Activated CD4-positive, alpha-beta memory T cell treated with anti-CD3 and anti-CD28 coated beads for 36 hours (primary cell): ENCODE measurements at regions not wholly inside any gene's neighbourhood (a gene's known extent, or its start where the extent isn't known, plus 50 kb on each side); places are given as distances from the start of the nearest gene placed in this dataset.

Experiments
- CTCF ChIA-PET: fragments of 350-600 bp; sonication (Branson Sonifier 250); formaldehyde crosslinking; loops from one replicate; lab custom pipeline; 2021; ENCODE audit warnings: antibody characterized with exemption, inconsistent platforms; lab: Charles Lee
- POLR2A ChIA-PET: fragments of 350-600 bp; sonication (Branson Sonifier 250); formaldehyde crosslinking; loops from one replicate; lab custom pipeline; 2021; ENCODE audit warnings: antibody characterized with exemption; lab: Charles Lee
- DNase-seq: peaks from one replicate; pipeline ENCODE4 v3.0.0-alpha.2; 2020
- H3K27ac Mint-ChIP-seq: one replicate; pipeline ENCODE4 v1.8.0; 2021; ENCODE audit warnings: mixed read lengths
- H3K27me3 Mint-ChIP-seq: one replicate; pipeline ENCODE4 v1.8.0; 2021; ENCODE audit warnings: mixed read lengths
- H3K36me3 Mint-ChIP-seq: one replicate; pipeline ENCODE4 v1.8.0; 2021; ENCODE audit warnings: mixed read lengths
- H3K4me1 Mint-ChIP-seq: one replicate; pipeline ENCODE4 v1.8.0; 2021; ENCODE audit warnings: low read depth, mixed read lengths
- H3K4me3 Mint-ChIP-seq: one replicate; pipeline ENCODE4 v1.8.0; 2021; ENCODE audit warnings: mild to moderate bottlenecking, mixed read lengths
- H3K9me3 Mint-ChIP-seq: one replicate; pipeline ENCODE4 v1.8.0; 2021; ENCODE audit warnings: mixed read lengths
- intact Hi-C: fragments of 100-400 bp; cut with micrococcal nuclease; formaldehyde crosslinking; loops from one replicate; pipeline ENCODE4 v1.15.1; 2023

DNA sequence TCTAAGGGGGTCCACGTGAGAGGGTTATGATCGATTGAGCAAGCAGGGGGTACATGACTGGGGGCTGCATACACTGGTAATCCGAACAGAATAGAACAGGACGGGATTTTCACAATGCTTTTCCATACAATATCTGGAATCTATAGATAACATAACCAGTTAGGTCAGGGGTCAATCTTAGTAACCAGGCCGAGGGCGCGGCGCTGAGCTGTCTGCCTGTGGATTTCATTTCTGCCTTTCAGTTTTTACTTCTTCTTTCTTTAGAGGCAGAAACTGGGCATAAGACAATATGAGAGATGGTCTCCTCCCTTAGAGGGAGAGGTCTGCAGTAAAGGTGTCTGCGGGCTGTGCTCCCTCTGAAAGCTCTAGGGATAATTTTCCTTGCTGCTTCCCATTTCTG is 261.3 kb downstream of the XXYLT1 start:
- intact Hi-C loops = no loop called here

DNA sequence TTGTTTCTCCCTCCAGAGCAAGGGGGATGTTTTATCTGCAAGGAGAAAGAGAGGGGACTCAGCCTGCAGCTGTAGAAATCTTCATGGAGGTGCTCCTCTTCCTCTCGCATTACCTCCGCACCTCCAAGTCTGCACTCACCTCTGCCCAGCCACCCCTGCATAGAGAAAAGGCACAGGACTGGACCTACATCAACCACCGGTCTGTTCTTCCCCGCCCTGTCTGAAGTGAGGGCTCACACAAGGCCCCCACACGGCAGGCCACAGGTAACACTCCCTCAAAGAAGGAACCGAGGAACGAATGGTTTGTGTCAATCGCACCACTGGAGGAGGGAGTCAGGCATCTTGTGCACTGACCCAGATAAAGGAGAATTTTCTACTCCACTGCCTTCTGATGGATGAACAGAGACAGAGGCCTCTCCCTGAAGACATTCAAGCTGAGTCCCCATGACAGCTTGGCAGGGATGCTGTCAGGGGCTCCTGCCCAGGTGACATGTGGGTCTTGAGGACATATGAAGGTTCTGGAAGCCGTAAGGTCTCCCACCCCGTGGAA is 260.3 kb downstream of the XXYLT1 start:
- intact Hi-C loops = no loop called here
- Mint-ChIP-seq H3K9me3 (no peaks in the 10 kb centered on the region), H3K4me3 (no peak overlapping the region), H3K27ac (no peak overlapping the region), H3K4me1 (peaks cover 4% of the 10 kb centered on the region), H3K36me3 (no peaks in the 10 kb centered on the region), H3K27me3 (peaks cover 4% of the 10 kb centered on the region)
- ChIA-PET POLR2A (no interaction called here), CTCF (no interaction called here)
- DNase-seq = no peak

More for the DNA sequence above, 261.3 kb downstream of the XXYLT1 start:
- DNase-seq = no peak
- Mint-ChIP-seq H3K9me3 (no peaks in the 10 kb centered on the region), H3K36me3 (no peaks in the 10 kb centered on the region), H3K4me1 (no peaks in the 10 kb centered on the region), H3K4me3 (no peak overlapping the region), H3K27ac (no peak overlapping the region), H3K27me3 (peaks cover 4% of the 10 kb centered on the region)
- POLR2A ChIA-PET = no interaction called here
- CTCF ChIA-PET = no interaction called here

DNA sequence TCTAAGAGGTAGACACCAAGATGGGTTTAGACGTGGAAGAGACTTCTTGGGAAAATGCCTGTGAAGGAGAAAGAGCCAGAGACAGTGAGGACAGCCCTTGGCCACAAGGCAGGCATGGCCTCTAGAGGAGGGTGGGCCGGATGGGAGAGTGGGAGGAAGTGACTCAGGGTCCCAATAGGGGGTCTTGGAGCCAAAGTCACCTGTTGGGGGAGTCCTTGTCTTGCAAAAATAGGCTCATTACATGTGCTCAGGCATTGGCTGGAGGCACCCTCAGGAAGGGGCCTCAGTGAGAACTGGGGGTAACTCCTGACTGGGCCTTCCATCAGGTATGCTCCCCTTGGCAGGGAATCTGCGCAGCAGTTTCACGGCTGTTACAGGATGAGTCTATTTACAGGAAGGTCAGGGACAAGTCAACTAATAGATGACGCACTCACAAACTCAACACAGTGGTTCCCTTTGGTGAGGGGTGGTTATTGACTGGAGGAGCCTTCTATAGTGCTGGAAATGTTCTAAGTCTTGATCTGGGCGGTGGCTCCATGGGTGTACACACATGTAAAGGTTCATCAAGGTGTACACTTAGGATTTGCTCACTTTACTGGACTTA is 259.6 kb downstream of the XXYLT1 start:
- no peak for DNase-seq
- Mint-ChIP-seq H3K4me1 (peaks cover 4% of the 10 kb centered on the region), H3K4me3 (no peak overlapping the region), H3K27ac (no peak overlapping the region), H3K36me3 (no peaks in the 10 kb centered on the region), H3K27me3 (peaks cover 4% of the 10 kb centered on the region), H3K9me3 (no peaks in the 10 kb centered on the region)
- ChIA-PET CTCF (interaction anchor here (0.6 kb wide), 1 partner anchor 19 kb away, joined by 3 read pairs; no protein-coding TSS in a partner anchor), POLR2A (no interaction called here)
- intact Hi-C loops = no loop called here

DNA sequence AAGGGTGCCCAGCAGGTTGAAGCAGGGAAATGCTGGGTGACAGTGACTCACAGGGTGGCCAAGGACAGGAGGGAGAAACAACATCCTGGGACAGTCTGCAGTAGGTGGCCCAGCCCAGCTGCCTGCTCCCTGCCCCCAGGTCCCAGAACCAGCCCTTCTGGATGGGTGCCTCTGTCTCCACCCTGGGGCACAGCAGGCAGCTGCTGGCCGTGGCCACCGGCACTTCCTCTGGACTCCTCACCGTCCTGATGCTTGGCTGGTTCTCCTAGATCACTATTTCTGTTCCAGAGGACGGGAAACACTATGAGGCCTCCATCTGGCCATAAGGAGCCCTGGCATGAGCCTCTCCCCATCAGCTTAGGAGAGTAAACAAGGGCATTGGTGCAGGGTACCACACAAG is 258.9 kb downstream of the XXYLT1 start:
- no peak for DNase-seq
- Mint-ChIP-seq H3K4me3 (no peak overlapping the region), H3K27me3 (peaks cover 4% of the 10 kb centered on the region), H3K4me1 (peaks cover 4% of the 10 kb centered on the region), H3K36me3 (no peaks in the 10 kb centered on the region), H3K27ac (no peak overlapping the region), H3K9me3 (no peaks in the 10 kb centered on the region)
- intact Hi-C loops = no loop called here
- ChIA-PET POLR2A (no interaction called here), CTCF (interaction anchor here (0.6 kb wide), 1 partner anchor 20 kb away, joined by 3 read pairs; no protein-coding TSS in a partner anchor)

DNA sequence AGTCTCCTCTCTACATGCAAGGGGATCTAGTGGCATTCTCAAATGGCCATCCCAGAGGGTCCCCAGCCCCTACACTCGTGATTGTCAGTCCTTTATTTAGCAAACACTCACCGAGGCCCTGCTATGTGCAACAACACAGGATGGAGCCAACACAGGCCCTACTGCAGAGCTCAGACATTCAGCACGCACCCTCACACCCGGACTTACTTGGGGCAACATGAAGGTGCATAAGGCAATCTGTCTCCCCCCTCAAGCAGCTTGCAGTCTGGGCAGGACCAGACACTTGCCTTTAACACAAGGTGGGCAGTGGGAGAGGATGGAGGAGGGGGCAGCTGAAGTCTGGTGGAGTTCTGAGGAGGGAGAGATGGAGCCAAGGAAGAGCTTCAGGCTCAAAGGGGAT is 258.4 kb downstream of the XXYLT1 start:
- Mint-ChIP-seq H3K36me3 (no peaks in the 10 kb centered on the region), H3K27me3 (no peaks in the 10 kb centered on the region), H3K27ac (no peak overlapping the region), H3K4me1 (peaks cover 4% of the 10 kb centered on the region), H3K9me3 (no peaks in the 10 kb centered on the region), H3K4me3 (no peak overlapping the region)
- DNase-seq = no peak
- CTCF ChIA-PET = no interaction called here
- intact Hi-C loops = no loop called here
- POLR2A ChIA-PET = no interaction called here

DNA sequence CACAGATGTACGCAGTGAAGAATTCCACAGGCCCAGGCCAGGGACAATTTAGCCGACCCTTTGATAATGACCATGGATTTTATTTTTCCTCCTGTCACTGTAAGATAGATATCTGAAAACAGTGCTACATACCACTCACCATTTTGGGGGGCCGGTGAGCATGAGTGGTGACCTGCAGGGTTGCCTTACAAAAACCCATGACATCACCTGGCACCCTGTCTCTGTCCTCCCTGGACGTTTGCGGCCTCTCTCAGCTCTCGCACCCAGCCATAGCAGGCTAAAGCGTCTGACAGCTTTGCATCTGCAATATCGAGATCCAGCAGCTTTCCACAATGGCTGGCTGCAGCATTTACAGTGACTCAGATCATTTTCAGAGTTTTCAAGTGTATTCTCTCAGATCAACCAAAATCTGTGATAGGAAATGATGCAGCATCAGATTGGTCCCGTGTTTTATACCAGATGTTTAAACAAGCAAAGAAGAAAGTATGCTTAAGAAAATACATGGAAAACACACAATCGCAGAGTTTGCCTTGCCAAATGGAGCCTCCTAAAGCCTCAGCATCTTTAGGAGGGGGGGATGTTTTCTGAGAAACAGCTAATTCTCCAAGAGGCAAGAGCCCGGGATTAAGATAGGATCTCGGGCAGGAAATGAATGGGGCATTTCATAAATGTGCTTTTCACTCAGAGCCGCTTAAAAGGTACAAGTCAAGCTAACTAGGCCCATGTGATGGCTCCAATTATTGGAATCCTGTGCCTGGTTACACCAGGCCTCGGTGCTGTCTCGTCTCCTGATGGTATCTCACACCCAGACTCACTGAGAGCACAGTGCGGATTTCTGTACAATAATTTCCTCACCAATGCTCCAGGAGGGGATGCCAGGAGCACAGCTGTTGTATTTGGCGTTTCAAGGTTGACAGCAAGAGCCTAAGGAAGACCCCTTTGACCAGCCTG is 257.3 kb downstream of the XXYLT1 start:
- DNase-seq = no peak
- H3K4me3 Mint-ChIP-seq = no peak overlapping the region
- ChIA-PET CTCF (no interaction called here), POLR2A (no interaction called here)
- no peaks in the 10 kb centered on the region for H3K9me3 Mint-ChIP-seq
- no peaks in the 10 kb centered on the region for H3K27me3 Mint-ChIP-seq
- peaks cover 4% of the 10 kb centered on the region for H3K4me1 Mint-ChIP-seq
- no peak overlapping the region for H3K27ac Mint-ChIP-seq
- intact Hi-C loops = no loop called here
- no peaks in the 10 kb centered on the region for H3K36me3 Mint-ChIP-seq

DNA sequence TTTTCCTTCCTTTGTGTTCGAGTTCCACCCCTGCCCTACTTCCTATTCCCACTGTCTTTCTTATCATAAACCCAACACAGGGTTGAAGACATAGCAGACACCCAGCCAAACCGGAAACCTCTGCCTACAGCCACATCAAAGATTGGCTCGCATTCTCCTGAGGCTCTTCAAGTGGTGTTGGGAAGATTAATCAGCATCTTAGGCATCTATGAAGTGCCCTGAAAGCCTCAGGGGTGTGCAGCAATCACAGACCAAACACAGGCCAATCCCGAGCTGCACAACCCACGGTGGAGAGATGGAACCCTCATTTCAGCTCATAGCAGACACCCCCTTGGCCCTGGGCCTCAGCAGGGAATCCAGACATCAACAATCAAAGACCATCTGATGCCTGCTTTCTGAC is 255.9 kb downstream of the XXYLT1 start:
- Mint-ChIP-seq H3K27ac (no peak overlapping the region), H3K9me3 (no peaks in the 10 kb centered on the region), H3K4me3 (no peak overlapping the region), H3K4me1 (peaks cover 4% of the 10 kb centered on the region), H3K27me3 (peaks cover 5% of the 10 kb centered on the region), H3K36me3 (no peaks in the 10 kb centered on the region)
- DNase-seq = no peak
- intact Hi-C loops = no loop called here
- POLR2A ChIA-PET = no interaction called here
- CTCF ChIA-PET = no interaction called here

DNA sequence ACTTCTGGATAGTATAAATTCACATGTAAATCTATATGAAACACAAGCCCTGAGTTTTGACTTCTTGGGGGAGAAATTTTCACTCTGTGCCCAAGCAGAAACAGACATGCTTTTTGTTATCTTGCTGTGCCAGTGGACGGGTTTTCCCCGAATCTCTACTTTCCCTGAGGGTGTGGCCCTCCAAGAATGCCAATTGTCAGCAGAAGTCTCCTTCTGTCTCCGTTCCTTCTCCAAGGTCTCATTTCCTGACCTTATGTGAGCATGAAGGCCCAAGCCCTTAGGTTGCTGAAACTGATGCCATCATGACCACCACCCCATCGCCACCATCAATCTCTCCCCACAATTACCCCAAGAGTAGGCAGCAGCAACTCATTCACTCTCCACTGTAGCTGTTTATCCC is 253.8 kb downstream of the XXYLT1 start:
- H3K4me3 Mint-ChIP-seq = no peak overlapping the region
- POLR2A ChIA-PET = no interaction called here
- CTCF ChIA-PET = no interaction called here
- peaks cover 4% of the 10 kb centered on the region for H3K4me1 Mint-ChIP-seq
- H3K27me3 Mint-ChIP-seq = peaks cover 12% of the 10 kb centered on the region
- intact Hi-C loops = no loop called here
- DNase-seq = no peak
- H3K27ac Mint-ChIP-seq = no peak overlapping the region
- H3K36me3 Mint-ChIP-seq = no peaks in the 10 kb centered on the region
- H3K9me3 Mint-ChIP-seq = peaks cover 2% of the 10 kb centered on the region
